ENCODE measurements at regions not wholly inside any gene's neighbourhood (a gene's known extent, or its start where the extent isn't known, plus 50 kb on each side); places are given as distances from the start of the nearest gene placed in this dataset.

- H3K27ac ChIP-seq (ENCODE audit: insufficient read depth, low read depth, low read length), result no peak overlapping the region
- no peaks in the 10 kb centered on the region for H3K9me3 ChIP-seq (replicated peaks; ENCODE audit: control insufficient read depth, insufficient read depth, low read length)
- BruUV-seq (replicated peaks), result no TSS peak
- H3K79me2 ChIP-seq (ENCODE audit: control insufficient read depth, insufficient read depth, low read length), result no peaks in the 10 kb centered on the region
- intact Hi-C loops (cut with micrococcal nuclease) (no loop called here), dilution Hi-C loops (cut with MboI; ENCODE audit: extremely low pct_ligation_motif_present, low sequenced_read_pairs) (no loop called here)
- H4K20me1 ChIP-seq (replicated peaks; ENCODE audit: control insufficient read depth, extremely low read depth, insufficient read depth, low read length), result no peaks in the 10 kb centered on the region
- FAIRE-seq (no peak), DNase-seq (ENCODE audit: low read depth, low spot score) (no peak)
- no peak overlapping the region for H3K4me2 ChIP-seq (ENCODE audit: insufficient read depth, low read length)
- no peaks in the 10 kb centered on the region for H3K27me3 ChIP-seq (ENCODE audit: control insufficient read depth in 2 of 2, insufficient read depth in 2 of 2, low read length in 2 of 2)
- H3K9me1 ChIP-seq (replicated peaks; ENCODE audit: control insufficient read depth, extremely low read depth, insufficient read depth, low read length), result no peaks in the 10 kb centered on the region
- H3K36me3 ChIP-seq (ENCODE audit: control insufficient read depth in 2 of 2, extremely low read depth in 1 of 2, insufficient read depth in 2 of 2, low read length in 2 of 2), result no peaks in the 10 kb centered on the region
- CTCF ChIA-PET, result no interaction called here
- H3K4me3 ChIP-seq (replicated peaks in 1 of 3; ENCODE audit: insufficient read depth in 1 of 3, low read depth in 1 of 3, low read length in 3 of 3), result no peak overlapping the region
- POLR2A ChIA-PET, result no interaction called here
- TF ChIP-seq MAX (IDR thresholded peaks at IDR 0.05; ENCODE audit: insufficient read depth, insufficient read length) (no peak), POLR2AphosphoS5 (IDR thresholded peaks at IDR 0.05; ENCODE audit: insufficient read depth, low read depth, low read length) (no peak), GATA2 (IDR thresholded peaks at IDR 0.05; ENCODE audit: insufficient read depth, insufficient read length, low read depth, low read length) (no peak), JUN (IDR thresholded peaks at IDR 0.05; ENCODE audit: borderline replicate concordance, insufficient read depth, insufficient read length, low read depth) (no peak), EZH2 (IDR thresholded peaks at IDR 0.05; ENCODE audit: borderline replicate concordance, low read depth, low read length, severe bottlenecking) (no peak), CTCF (IDR thresholded peaks at IDR 0.05; ENCODE audit: extremely low read depth in 1 of 2, insufficient read depth in 1 of 2, low read depth in 1 of 2, low read length in 2 of 2) (no peak), POLR2A (IDR thresholded peaks at IDR 0.05; ENCODE audit: low read depth, low read length) (no peak), MYC (IDR thresholded peaks at IDR 0.05; ENCODE audit: low read depth, low read length) (no peak), FOS (IDR thresholded peaks at IDR 0.05; ENCODE audit: borderline replicate concordance, insufficient read depth, low read length) (no peak)
- no peak overlapping the region for H2AFZ ChIP-seq (ENCODE audit: low read depth, low read length)
- no peaks in the 10 kb centered on the region for H3K4me1 ChIP-seq (ENCODE audit: control insufficient read depth, extremely low read depth, insufficient read depth, low read length)
- H3K9ac ChIP-seq (replicated peaks; ENCODE audit: extremely low read depth, insufficient read depth, low read length), result no peak overlapping the region
Observed at GRCh38 chr15:79562899-79563298, 130.8 kb downstream of the MINAR1 start.

Data from endothelial cell of umbilical vein (primary cell).